A549 (cell line): ENCODE measurements at regions not wholly inside any gene's neighbourhood (a gene's known extent, or its start where the extent isn't known, plus 50 kb on each side); places are given as distances from the start of the nearest gene placed in this dataset.

Source experiments
- BHLHE40 ChIP-seq: IDR thresholded peaks from 2 replicates; pipeline ENCODE4 v1.6.1; 2012; ENCODE audit warnings: low read depth, low read length, inconsistent platforms
- CHD4 ChIP-seq: fragments of 200-600 bp; sonication (generic); IDR thresholded peaks from 2 replicates; pipeline ENCODE4 v1.6.1; 2016; ENCODE audit warnings: antibody characterized with exemption, mild to moderate bottlenecking, borderline replicate concordance
- EHMT2 ChIP-seq: fragments of 200-600 bp; sonication (generic); IDR thresholded peaks from 2 replicates; pipeline ENCODE4 v1.6.1; 2016; ENCODE audit warnings: antibody characterized with exemption, low read depth, mild to moderate bottlenecking, moderate library complexity
- EP300 ChIP-seq, 2 experiments: fragments of >200 bp; sonication (Bioruptor Twin); formaldehyde crosslinking; IDR thresholded peaks; 2 replicates in 1 of 2; 3 replicates in 1 of 2; pipeline ENCODE4 v1.6.1; 2016 to 2017
- KDM5A ChIP-seq: fragments of 200-600 bp; sonication (generic); IDR thresholded peaks from 2 replicates; pipeline ENCODE4 v1.6.1; 2016; ENCODE audit warnings: antibody characterized with exemption, mild to moderate bottlenecking
- MAFK ChIP-seq: fragments of 450-650 bp; IDR thresholded peaks from 2 replicates; pipeline ENCODE4 v1.6.1; 2014; ENCODE audit not compliant: partially characterized antibody
- POLR2A ChIP-seq: IDR thresholded peaks from 2 replicates; pipeline ENCODE4 v1.6.1; 2012; ENCODE audit warnings: mild to moderate bottlenecking, low read length
- RNF2 ChIP-seq: fragments of 200-600 bp; sonication (generic); IDR thresholded peaks from 2 replicates; pipeline ENCODE4 v1.6.1; 2016; ENCODE audit warnings: low read depth, mild to moderate bottlenecking, antibody characterized with exemption, moderate library complexity, borderline replicate concordance
- TF ChIP-seq, protein P1 (sequence below): fragments of >200 bp; sonication (Bioruptor Twin); formaldehyde crosslinking; IDR thresholded peaks from 3 replicates; pipeline ENCODE4 v1.5.1; 2016
- TF ChIP-seq, protein P2 (sequence below): fragments of 200-600 bp; sonication (generic); IDR thresholded peaks from 2 replicates; pipeline ENCODE4 v1.6.1; 2016; ENCODE audit warnings: antibody characterized with exemption, mild to moderate bottlenecking, moderate library complexity
- TF ChIP-seq, protein P3 (sequence below): IDR thresholded peaks from 2 replicates; pipeline ENCODE4 v1.6.1; 2012

DNA sequence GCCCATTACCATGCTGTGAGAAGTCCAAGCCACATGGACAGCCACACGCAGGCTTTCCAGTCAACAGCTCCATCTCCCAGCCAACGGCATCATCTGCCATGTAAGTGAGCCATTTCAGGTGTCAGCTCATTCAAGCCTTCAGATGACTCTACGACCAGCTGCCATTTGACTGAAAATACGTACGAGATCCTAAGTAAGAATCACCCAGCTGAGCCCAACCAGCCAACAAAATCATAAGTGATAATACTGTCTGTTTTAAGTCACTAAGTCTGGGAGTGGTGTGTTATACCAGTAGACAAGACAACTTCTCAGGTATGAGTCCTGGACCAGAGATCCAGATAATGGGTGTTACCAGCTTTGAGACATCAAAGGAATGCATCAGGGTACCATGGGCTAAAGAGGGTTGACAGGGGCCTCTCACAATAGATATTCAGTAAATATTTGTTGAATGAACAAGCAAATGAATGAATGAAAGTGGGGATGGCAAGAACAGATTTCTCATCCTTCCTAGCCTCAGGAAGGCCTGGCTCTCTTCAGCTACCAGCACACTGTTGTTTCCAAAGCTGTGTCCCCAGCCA lies 52.9 kb upstream of the CTIF start:
- TF ChIP-seq, protein P1, sequence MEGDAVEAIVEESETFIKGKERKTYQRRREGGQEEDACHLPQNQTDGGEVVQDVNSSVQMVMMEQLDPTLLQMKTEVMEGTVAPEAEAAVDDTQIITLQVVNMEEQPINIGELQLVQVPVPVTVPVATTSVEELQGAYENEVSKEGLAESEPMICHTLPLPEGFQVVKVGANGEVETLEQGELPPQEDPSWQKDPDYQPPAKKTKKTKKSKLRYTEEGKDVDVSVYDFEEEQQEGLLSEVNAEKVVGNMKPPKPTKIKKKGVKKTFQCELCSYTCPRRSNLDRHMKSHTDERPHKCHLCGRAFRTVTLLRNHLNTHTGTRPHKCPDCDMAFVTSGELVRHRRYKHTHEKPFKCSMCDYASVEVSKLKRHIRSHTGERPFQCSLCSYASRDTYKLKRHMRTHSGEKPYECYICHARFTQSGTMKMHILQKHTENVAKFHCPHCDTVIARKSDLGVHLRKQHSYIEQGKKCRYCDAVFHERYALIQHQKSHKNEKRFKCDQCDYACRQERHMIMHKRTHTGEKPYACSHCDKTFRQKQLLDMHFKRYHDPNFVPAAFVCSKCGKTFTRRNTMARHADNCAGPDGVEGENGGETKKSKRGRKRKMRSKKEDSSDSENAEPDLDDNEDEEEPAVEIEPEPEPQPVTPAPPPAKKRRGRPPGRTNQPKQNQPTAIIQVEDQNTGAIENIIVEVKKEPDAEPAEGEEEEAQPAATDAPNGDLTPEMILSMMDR: no peak
- TF ChIP-seq CHD4: no peak
- no peak for TF ChIP-seq POLR2A
- TF ChIP-seq MAFK: no peak
- no peak for TF ChIP-seq RNF2
- TF ChIP-seq EP300 (IDR thresholded peaks at IDR 0.05): no peak
- TF ChIP-seq EHMT2: no peak
- no peak for TF ChIP-seq KDM5A
- no peak for TF ChIP-seq BHLHE40
- TF ChIP-seq, protein P2, sequence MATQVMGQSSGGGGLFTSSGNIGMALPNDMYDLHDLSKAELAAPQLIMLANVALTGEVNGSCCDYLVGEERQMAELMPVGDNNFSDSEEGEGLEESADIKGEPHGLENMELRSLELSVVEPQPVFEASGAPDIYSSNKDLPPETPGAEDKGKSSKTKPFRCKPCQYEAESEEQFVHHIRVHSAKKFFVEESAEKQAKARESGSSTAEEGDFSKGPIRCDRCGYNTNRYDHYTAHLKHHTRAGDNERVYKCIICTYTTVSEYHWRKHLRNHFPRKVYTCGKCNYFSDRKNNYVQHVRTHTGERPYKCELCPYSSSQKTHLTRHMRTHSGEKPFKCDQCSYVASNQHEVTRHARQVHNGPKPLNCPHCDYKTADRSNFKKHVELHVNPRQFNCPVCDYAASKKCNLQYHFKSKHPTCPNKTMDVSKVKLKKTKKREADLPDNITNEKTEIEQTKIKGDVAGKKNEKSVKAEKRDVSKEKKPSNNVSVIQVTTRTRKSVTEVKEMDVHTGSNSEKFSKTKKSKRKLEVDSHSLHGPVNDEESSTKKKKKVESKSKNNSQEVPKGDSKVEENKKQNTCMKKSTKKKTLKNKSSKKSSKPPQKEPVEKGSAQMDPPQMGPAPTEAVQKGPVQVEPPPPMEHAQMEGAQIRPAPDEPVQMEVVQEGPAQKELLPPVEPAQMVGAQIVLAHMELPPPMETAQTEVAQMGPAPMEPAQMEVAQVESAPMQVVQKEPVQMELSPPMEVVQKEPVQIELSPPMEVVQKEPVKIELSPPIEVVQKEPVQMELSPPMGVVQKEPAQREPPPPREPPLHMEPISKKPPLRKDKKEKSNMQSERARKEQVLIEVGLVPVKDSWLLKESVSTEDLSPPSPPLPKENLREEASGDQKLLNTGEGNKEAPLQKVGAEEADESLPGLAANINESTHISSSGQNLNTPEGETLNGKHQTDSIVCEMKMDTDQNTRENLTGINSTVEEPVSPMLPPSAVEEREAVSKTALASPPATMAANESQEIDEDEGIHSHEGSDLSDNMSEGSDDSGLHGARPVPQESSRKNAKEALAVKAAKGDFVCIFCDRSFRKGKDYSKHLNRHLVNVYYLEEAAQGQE: no peak
- TF ChIP-seq, protein P3, sequence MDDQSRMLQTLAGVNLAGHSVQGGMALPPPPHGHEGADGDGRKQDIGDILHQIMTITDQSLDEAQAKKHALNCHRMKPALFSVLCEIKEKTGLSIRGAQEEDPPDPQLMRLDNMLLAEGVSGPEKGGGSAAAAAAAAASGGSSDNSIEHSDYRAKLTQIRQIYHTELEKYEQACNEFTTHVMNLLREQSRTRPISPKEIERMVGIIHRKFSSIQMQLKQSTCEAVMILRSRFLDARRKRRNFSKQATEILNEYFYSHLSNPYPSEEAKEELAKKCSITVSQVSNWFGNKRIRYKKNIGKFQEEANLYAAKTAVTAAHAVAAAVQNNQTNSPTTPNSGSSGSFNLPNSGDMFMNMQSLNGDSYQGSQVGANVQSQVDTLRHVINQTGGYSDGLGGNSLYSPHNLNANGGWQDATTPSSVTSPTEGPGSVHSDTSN: no peak
